HL-60 (cell line): ENCODE measurements at regions not wholly inside any gene's neighbourhood (a gene's known extent, or its start where the extent isn't known, plus 50 kb on each side); places are given as distances from the start of the nearest gene placed in this dataset.

Experiments
- DNase-seq, 2 experiments: peaks; one replicate each; pipeline ENCODE4 v3.0.0-alpha.2; 2010 to 2020; ENCODE audit warnings: low read depth in 1 of 2, low spot score in 1 of 2
- H3K27ac ChIP-seq: fragments of 250-450 bp; sonication (Bioruptor Pico); replicated peaks from 2 replicates; pipeline ENCODE4 v1.5.1; 2020; ENCODE audit warnings: mild to moderate bottlenecking, moderate library complexity
- H3K27me3 ChIP-seq: fragments of 250-450 bp; sonication (Bioruptor Pico); 2 replicates; pipeline ENCODE4 v1.5.1; 2021; ENCODE audit warnings: mild to moderate bottlenecking, moderate library complexity; ENCODE audit not compliant: insufficient read depth, poor library complexity, severe bottlenecking
- H3K4me3 ChIP-seq: replicated peaks from 2 replicates; pipeline ENCODE4 v1.5.1; 2011; ENCODE audit warnings: mild to moderate bottlenecking, control low read depth, low read length; ENCODE audit not compliant: insufficient read depth
- GABPA ChIP-seq: IDR thresholded peaks from 2 replicates; pipeline ENCODE4 v1.6.1; 2012; ENCODE audit warnings: low read depth
- POLR2AphosphoS5 ChIP-seq: IDR thresholded peaks from 2 replicates; pipeline ENCODE4 v1.6.1; 2012; ENCODE audit warnings: low read depth
- SPI1 ChIP-seq: IDR thresholded peaks from 2 replicates; pipeline ENCODE4 v1.6.1; 2012; ENCODE audit warnings: low read depth, mild to moderate bottlenecking, borderline replicate concordance
- TF ChIP-seq, protein P1 (sequence below): IDR thresholded peaks from one replicate; pipeline ENCODE4 v1.5.1; 2011; ENCODE audit warnings: low read length, control low read depth, inconsistent platforms; ENCODE audit not compliant: insufficient read depth
- TF ChIP-seq, protein P2 (sequence below): IDR thresholded peaks from 2 replicates; pipeline ENCODE4 v1.6.1; 2012; ENCODE audit warnings: low read depth; ENCODE audit not compliant: insufficient replicate concordance

DNA sequence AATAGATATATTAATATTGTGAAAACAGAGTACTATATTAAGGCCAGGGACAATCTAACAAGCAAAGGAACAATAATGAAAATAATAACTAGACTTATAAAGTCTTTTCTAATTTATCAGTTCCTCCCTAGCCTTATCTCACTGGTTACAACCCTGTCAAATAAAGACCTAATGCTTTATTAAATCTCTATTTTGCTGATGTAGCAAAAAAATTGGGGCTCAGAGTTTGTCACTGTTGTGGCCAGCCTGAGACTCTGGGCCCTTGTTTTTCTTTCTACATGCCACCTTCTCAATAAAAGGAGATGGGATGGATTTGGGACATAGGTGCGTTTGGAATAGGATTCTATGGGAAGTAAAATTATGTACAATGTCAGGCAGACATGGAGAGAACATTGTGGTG, 937.0 kb downstream of the IGSF11 start:
- DNase-seq, result no peak
- no peaks in the 10 kb centered on the region for H3K27me3 ChIP-seq
- no peak overlapping the region for H3K4me3 ChIP-seq
- TF ChIP-seq, protein P1, sequence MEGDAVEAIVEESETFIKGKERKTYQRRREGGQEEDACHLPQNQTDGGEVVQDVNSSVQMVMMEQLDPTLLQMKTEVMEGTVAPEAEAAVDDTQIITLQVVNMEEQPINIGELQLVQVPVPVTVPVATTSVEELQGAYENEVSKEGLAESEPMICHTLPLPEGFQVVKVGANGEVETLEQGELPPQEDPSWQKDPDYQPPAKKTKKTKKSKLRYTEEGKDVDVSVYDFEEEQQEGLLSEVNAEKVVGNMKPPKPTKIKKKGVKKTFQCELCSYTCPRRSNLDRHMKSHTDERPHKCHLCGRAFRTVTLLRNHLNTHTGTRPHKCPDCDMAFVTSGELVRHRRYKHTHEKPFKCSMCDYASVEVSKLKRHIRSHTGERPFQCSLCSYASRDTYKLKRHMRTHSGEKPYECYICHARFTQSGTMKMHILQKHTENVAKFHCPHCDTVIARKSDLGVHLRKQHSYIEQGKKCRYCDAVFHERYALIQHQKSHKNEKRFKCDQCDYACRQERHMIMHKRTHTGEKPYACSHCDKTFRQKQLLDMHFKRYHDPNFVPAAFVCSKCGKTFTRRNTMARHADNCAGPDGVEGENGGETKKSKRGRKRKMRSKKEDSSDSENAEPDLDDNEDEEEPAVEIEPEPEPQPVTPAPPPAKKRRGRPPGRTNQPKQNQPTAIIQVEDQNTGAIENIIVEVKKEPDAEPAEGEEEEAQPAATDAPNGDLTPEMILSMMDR, result no peak
- TF ChIP-seq POLR2AphosphoS5 (no peak), SPI1 (no peak), GABPA (no peak)
- TF ChIP-seq, protein P2, sequence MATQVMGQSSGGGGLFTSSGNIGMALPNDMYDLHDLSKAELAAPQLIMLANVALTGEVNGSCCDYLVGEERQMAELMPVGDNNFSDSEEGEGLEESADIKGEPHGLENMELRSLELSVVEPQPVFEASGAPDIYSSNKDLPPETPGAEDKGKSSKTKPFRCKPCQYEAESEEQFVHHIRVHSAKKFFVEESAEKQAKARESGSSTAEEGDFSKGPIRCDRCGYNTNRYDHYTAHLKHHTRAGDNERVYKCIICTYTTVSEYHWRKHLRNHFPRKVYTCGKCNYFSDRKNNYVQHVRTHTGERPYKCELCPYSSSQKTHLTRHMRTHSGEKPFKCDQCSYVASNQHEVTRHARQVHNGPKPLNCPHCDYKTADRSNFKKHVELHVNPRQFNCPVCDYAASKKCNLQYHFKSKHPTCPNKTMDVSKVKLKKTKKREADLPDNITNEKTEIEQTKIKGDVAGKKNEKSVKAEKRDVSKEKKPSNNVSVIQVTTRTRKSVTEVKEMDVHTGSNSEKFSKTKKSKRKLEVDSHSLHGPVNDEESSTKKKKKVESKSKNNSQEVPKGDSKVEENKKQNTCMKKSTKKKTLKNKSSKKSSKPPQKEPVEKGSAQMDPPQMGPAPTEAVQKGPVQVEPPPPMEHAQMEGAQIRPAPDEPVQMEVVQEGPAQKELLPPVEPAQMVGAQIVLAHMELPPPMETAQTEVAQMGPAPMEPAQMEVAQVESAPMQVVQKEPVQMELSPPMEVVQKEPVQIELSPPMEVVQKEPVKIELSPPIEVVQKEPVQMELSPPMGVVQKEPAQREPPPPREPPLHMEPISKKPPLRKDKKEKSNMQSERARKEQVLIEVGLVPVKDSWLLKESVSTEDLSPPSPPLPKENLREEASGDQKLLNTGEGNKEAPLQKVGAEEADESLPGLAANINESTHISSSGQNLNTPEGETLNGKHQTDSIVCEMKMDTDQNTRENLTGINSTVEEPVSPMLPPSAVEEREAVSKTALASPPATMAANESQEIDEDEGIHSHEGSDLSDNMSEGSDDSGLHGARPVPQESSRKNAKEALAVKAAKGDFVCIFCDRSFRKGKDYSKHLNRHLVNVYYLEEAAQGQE, result no peak
- no peak overlapping the region for H3K27ac ChIP-seq

DNA sequence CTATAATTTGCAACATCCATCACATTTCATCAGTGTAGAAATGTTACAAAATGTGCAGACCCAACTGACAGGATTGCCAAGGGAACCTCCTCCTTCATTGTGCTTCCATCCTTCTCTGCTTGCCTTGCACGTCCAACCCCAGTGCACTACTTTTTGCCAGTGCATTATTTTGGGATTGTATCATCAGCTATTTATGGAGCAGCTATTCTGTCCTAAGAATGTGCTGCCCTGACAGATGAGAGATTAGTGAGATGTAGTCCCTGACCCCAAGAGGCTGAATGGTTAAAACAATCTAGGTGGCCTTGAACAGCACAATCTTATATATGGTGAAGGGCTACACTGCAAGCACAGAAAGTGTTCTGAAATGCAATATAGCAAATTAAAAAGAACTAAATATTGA, 935.8 kb downstream of the IGSF11 start:
- TF ChIP-seq GABPA, result no peak
- TF ChIP-seq, protein P2, result no peak
- no peak for DNase-seq
- no peaks in the 10 kb centered on the region for H3K27me3 ChIP-seq
- no peak overlapping the region for H3K27ac ChIP-seq
- no peak overlapping the region for H3K4me3 ChIP-seq

DNA sequence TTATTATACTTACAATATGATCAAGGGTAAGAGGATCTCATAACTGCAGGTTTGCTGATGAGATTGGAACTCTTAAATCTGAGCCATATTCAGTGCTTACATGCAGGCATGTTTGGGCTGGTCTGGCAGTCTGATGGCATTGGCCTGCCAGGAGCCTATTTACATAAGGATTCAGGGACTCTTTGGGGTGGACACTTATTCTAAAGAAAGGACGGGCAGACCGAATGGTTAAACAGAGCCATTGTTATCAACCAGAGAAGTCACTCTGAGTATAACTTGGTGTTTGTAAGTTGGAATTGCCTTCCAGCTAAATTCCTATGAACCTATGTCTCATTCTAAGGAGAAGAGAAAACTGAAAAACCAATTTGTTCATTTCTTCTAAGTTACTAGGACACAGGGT, 932.8 kb downstream of the IGSF11 start:
- no peak overlapping the region for H3K27ac ChIP-seq
- TF ChIP-seq, protein P2, result no peak
- no peak for TF ChIP-seq GABPA
- no peak for TF ChIP-seq SPI1
- no peak for TF ChIP-seq POLR2AphosphoS5
- TF ChIP-seq, protein P1, result no peak
- DNase-seq, result no peak
- H3K27me3 ChIP-seq, result no peaks in the 10 kb centered on the region
- no peak overlapping the region for H3K4me3 ChIP-seq

DNA sequence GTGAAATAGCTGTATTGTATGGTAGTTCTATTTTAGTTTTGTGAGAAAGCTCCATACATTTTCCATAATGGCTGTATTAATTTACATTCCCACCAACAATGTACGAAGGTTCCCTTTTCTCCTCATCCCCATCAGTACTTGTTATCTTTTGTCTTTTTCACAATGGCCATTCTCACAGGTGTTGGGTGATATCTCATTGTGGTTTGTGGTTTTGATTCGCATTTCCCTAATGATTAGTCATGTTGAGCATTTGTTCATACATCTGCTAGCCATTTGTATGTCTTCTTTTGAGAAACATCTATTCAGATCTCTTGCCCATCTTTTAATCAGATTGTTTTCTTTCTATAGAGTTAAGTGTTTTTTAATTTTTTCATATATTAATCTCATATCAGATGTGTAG, 931.9 kb downstream of the IGSF11 start:
- no peak for TF ChIP-seq GABPA
- TF ChIP-seq POLR2AphosphoS5, result no peak
- TF ChIP-seq SPI1, result no peak
- TF ChIP-seq, protein P1, result no peak
- TF ChIP-seq, protein P2, result no peak
- no peak overlapping the region for H3K27ac ChIP-seq
- DNase-seq, result no peak
- no peaks in the 10 kb centered on the region for H3K27me3 ChIP-seq
- H3K4me3 ChIP-seq, result no peak overlapping the region
